WI38 (cell line): ENCODE measurements at regions not wholly inside any gene's neighbourhood (a gene's known extent, or its start where the extent isn't known, plus 50 kb on each side); places are given as distances from the start of the nearest gene placed in this dataset.

Experiments
- H3K4me3 ChIP-seq: 2 replicates; pipeline ENCODE4 v1.5.1; 2011; ENCODE audit warnings: low read depth, mild to moderate bottlenecking, control low read depth, low read length
- TF ChIP-seq, protein P1 (sequence below): IDR thresholded peaks from 2 replicates; pipeline ENCODE4 v1.5.1; 2012; ENCODE audit warnings: low read depth, mild to moderate bottlenecking, control low read depth, low read length

DNA sequence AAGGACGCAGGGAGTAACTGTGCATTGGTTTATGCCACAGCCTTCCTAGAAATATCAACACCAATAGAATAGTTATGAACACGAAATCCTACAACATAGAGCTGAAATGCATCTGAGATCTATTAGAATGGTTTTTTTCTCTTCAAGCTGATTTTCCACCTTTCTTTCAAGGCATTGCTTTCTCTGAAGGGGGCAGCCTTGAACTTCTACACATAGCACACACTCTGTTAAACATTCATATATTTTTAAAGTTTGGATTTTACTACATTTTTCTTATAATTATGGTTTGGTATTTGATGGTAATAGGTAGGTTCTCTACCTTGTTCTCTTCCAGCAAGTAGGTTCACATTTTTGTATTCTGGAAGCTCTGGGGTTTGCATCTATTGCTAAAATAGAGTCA lies 661.8 kb downstream of the SEMA5A start:
- TF ChIP-seq, protein P1, sequence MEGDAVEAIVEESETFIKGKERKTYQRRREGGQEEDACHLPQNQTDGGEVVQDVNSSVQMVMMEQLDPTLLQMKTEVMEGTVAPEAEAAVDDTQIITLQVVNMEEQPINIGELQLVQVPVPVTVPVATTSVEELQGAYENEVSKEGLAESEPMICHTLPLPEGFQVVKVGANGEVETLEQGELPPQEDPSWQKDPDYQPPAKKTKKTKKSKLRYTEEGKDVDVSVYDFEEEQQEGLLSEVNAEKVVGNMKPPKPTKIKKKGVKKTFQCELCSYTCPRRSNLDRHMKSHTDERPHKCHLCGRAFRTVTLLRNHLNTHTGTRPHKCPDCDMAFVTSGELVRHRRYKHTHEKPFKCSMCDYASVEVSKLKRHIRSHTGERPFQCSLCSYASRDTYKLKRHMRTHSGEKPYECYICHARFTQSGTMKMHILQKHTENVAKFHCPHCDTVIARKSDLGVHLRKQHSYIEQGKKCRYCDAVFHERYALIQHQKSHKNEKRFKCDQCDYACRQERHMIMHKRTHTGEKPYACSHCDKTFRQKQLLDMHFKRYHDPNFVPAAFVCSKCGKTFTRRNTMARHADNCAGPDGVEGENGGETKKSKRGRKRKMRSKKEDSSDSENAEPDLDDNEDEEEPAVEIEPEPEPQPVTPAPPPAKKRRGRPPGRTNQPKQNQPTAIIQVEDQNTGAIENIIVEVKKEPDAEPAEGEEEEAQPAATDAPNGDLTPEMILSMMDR, result no peak

DNA sequence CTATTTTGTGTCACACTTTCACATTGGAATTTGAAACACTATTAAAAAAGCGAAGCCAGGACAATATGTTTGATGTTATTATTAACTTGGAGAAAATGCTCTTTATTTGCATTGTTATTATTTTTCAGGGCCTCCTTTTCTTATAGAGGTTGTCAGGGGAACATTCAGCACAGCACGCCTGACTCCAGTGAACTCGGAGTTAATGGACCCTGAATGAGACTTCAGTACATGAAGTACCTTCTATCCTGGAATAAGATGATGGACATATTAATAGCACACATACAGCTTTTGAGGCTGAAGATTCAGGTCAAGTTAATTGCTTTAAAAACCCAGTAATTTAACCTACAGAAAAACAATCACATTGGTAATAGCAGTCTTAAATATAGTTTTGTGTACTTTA lies 652.9 kb downstream of the SEMA5A start:
- TF ChIP-seq, protein P1, result no peak
- no peak overlapping the region for H3K4me3 ChIP-seq

More for the DNA sequence above, 661.8 kb downstream of the SEMA5A start:
- H3K4me3 ChIP-seq, result no peak overlapping the region

DNA sequence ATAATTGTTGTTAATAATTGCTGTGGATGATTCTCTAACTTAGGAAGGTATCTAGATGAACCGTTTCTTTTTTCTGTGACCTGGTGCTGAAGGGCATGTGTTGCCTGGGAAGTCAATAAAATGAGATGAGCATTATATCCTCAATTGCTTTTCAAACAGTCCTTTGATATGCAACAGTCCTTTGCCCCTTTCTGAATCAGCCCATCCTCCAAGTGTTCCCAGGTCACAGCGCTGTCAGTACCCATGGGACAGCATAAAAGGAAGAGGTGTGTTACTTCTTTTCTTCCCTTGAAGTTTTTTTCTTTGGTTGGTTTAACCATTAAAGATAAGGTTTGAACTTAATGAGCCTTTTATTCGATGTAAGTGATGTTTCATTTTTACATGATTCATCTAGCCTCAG lies 651.8 kb downstream of the SEMA5A start:
- H3K4me3 ChIP-seq, result no peak overlapping the region
- TF ChIP-seq, protein P1, result no peak

DNA sequence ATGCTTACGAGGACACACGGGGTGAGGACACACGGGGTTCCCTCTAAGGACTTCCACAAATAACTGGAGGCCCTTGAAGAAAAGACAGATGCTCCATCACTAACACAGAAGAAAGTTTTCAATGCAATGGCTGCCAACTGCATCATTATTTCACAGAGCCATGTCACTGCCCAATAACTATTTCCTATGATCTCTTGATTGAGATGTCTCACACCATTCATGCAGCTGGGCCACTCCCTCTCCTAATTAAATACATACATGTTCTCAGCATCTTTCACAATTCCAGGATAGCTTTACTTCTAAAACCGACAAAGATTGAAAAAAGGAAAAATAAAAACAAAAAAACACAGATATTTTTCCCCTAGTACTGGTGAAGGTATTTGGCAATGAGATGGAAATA lies 650.8 kb downstream of the SEMA5A start:
- TF ChIP-seq, protein P1, result no peak
- H3K4me3 ChIP-seq, result no peak overlapping the region

DNA sequence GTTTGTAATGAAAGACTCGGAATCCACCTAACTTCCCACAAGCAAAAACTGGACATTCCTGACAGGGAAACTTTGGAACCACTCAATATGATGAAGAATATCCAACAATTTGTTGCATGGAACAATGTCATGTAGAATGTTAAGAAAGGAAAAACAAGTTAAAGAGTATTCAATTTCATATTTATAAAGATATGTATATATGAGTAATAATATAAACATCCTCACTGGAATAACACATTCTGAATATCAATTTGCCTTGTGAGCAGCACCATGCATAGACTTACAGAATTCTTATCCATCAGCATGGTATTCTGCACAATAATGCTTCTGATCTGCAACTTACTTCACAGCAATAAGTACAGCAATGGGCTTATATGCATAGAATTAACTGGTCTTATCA lies 650.3 kb downstream of the SEMA5A start:
- H3K4me3 ChIP-seq, result no peak overlapping the region
- TF ChIP-seq, protein P1, result no peak

DNA sequence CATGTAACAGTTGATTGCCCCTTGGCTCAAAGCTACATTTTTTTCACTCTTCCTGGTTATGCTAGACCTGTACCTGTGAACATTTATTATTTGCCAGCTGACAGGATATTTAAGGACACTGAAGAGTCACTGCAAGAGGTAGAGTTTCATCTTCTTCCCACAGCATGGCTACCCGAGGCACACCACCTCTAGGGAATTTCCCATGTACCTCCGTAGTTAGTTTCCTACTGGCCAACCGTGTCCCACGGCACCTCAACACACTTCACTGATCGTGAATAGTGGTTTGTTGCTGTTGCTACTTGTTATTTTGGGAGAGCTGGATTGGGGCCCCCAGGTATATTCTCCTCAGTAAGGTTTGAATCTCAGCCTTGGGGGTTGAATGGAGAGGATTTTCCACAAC lies 648.6 kb downstream of the SEMA5A start:
- TF ChIP-seq, protein P1, result no peak

DNA sequence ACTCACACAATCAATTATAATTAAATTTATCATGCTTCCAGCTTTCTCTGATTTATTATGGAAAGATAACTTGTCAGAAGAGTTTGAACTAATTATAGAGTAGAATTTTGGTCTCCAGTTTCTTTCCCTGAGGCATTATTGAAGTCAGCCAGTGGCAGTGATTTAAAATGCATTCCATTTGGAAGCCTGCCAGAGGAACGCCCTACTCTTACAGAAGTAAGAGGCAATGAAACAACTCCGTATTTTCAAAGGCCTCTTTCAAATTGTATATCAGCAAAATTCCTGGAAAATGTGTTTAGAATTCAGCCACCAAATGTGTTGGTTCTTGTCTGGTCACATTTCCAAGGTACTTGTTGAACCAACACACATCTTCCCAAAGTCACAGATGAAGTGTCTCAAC lies 640.9 kb downstream of the SEMA5A start:
- TF ChIP-seq, protein P1, result no peak
- H3K4me3 ChIP-seq, result no peak overlapping the region

More for the DNA sequence above, 648.6 kb downstream of the SEMA5A start:
- H3K4me3 ChIP-seq, result no peak overlapping the region
